ENCODE measurements at regions not wholly inside any gene's neighbourhood (a gene's known extent, or its start where the extent isn't known, plus 50 kb on each side); places are given as distances from the start of the nearest gene placed in this dataset.

DNA sequence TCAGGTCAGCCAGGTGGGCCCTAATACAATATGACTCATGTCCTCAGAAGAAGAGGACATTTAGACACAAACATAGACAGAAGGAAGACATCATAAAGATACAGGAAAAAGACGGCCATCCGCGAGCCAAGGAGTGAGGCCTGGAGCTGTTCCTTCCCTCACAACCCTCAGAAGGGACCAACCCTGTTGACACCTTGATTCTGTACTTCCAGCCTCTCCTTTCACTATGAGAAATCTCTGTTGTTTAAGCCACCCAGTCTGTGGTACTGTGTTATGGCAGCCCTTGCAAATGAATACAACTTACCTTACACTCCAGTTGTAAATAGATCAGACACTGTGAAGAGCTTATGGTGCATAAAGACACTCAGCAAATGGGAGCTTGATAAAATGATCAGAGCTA is 199.7 kb downstream of the SAMD5 start:
- TF ChIP-seq, protein P1, sequence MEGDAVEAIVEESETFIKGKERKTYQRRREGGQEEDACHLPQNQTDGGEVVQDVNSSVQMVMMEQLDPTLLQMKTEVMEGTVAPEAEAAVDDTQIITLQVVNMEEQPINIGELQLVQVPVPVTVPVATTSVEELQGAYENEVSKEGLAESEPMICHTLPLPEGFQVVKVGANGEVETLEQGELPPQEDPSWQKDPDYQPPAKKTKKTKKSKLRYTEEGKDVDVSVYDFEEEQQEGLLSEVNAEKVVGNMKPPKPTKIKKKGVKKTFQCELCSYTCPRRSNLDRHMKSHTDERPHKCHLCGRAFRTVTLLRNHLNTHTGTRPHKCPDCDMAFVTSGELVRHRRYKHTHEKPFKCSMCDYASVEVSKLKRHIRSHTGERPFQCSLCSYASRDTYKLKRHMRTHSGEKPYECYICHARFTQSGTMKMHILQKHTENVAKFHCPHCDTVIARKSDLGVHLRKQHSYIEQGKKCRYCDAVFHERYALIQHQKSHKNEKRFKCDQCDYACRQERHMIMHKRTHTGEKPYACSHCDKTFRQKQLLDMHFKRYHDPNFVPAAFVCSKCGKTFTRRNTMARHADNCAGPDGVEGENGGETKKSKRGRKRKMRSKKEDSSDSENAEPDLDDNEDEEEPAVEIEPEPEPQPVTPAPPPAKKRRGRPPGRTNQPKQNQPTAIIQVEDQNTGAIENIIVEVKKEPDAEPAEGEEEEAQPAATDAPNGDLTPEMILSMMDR (IDR thresholded peaks at IDR 0.05; ENCODE audit: poor library complexity, severe bottlenecking) = no peak
- Histone ChIP-seq H3K27ac (ENCODE audit: poor library complexity, severe bottlenecking) (no peak overlapping the region), H3K4me3 (ENCODE audit: severe bottlenecking) (no peak overlapping the region), H3K4me1 (ENCODE audit: insufficient read depth, poor library complexity, severe bottlenecking) (no peaks in the 10 kb centered on the region), H3K36me3 (ENCODE audit: low read depth) (no peaks in the 10 kb centered on the region), H3K9me3 (ENCODE audit: severe bottlenecking) (no peaks in the 10 kb centered on the region), H3K27me3 (ENCODE audit: insufficient read depth, poor library complexity, severe bottlenecking) (no peaks in the 10 kb centered on the region)
- no peak for ATAC-seq (ENCODE audit: low read depth)
- DNase-seq (ENCODE audit: low spot score) = no peak

DNA sequence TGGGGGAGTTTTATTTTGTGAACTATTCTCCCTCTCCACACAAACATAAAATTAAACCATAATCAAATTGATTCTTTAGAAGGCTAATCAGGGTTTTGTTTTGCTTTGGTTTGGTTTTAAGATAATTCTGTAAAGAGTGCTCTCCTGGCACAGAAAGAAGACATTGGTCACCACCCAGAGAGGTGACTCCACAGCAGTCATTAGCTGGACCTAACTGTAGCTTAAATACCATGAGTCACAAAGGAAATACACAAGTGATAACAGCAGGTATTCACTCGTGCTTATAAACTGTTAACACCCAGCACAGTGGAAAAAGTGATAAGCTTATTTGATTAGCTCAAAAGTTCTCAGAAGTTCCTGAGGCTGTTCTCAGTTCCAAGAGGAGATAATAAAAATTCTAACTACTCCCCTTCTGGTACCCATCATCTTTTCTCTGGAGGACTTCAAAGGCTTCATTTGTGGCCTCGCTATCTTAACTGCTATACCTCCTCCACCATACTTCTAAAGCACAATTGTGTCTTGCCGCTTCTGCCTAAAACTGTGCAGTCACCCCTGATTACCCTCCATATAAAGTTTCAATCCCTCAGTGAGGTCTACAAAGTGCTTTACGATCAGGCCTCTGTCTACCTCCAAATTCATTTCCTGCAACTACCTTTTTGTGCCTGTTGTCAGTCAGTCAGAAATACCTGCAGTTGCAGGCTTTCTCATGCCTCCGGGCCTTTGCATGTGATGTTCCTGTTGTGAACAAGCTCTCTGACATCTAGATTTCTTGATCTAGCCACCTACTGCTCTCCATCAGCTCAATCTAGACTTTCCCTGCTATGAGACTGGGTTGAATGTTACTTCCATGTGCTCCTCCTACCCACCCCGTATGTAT is 201.1 kb downstream of the SAMD5 start:
- H3K27me3 ChIP-seq (ENCODE audit: insufficient read depth, poor library complexity, severe bottlenecking) = no peaks in the 10 kb centered on the region
- ATAC-seq (ENCODE audit: low read depth) (no peak), DNase-seq (ENCODE audit: low spot score) (no peak)
- H3K36me3 ChIP-seq (ENCODE audit: low read depth) = no peaks in the 10 kb centered on the region
- H3K4me1 ChIP-seq (ENCODE audit: insufficient read depth, poor library complexity, severe bottlenecking) = no peaks in the 10 kb centered on the region
- TF ChIP-seq, protein P1 (IDR thresholded peaks at IDR 0.05; ENCODE audit: poor library complexity, severe bottlenecking) = no peak
- no peaks in the 10 kb centered on the region for H3K9me3 ChIP-seq (ENCODE audit: severe bottlenecking)
- no peak overlapping the region for H3K4me3 ChIP-seq (ENCODE audit: severe bottlenecking)
- H3K27ac ChIP-seq (ENCODE audit: poor library complexity, severe bottlenecking) = no peak overlapping the region

DNA sequence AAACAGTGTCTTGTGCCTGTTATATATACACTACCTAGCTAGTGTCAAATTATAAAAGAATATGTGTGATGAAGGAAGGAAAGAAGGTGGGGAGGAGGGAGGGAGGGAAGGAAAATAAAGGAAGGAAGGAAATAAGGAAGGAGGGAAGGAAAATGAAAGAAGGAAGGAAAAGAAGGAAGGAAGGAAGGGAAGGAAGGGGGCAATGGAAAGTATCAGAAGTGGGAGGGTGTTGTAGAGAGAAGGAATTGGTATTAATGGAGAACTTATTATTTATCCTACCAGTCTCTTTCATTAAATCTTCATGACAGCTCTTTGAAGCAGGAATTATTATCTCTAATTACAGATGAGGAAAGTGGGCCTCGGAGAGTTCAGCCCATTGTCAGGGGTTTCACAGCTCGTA is 202.4 kb downstream of the SAMD5 start:
- DNase-seq (ENCODE audit: low spot score) (no peak), ATAC-seq (ENCODE audit: low read depth) (no peak)
- Histone ChIP-seq H3K27me3 (ENCODE audit: insufficient read depth, poor library complexity, severe bottlenecking) (no peaks in the 10 kb centered on the region), H3K4me3 (ENCODE audit: severe bottlenecking) (no peak overlapping the region), H3K9me3 (ENCODE audit: severe bottlenecking) (no peaks in the 10 kb centered on the region), H3K27ac (ENCODE audit: poor library complexity, severe bottlenecking) (no peak overlapping the region), H3K36me3 (ENCODE audit: low read depth) (no peaks in the 10 kb centered on the region), H3K4me1 (ENCODE audit: insufficient read depth, poor library complexity, severe bottlenecking) (no peaks in the 10 kb centered on the region)
- TF ChIP-seq, protein P1 (IDR thresholded peaks at IDR 0.05; ENCODE audit: poor library complexity, severe bottlenecking) = no peak

DNA sequence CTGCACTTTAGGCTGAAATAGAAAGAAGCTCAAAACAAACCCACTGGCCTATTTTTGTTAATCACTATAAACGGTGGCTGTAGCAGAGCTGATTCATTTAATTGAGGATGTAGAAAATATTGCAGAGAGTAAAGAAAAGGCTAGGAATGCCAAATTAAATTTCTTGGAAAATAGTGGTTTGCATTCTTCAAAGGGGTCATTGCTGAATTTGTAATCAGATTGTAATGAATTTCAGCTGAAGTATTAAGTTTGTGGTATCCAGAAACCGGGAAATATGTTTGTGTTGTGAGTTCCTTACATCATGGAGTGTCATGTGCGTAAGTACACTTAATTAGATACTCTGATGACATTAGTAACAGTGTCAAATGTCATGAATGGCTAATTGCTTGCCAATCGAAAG is 203.0 kb downstream of the SAMD5 start:
- TF ChIP-seq, protein P1 (IDR thresholded peaks at IDR 0.05; ENCODE audit: poor library complexity, severe bottlenecking) = no peak
- H3K36me3 ChIP-seq (ENCODE audit: low read depth) = no peaks in the 10 kb centered on the region
- no peaks in the 10 kb centered on the region for H3K27me3 ChIP-seq (ENCODE audit: insufficient read depth, poor library complexity, severe bottlenecking)
- DNase-seq (ENCODE audit: low spot score) = no peak
- no peak overlapping the region for H3K27ac ChIP-seq (ENCODE audit: poor library complexity, severe bottlenecking)
- H3K4me1 ChIP-seq (ENCODE audit: insufficient read depth, poor library complexity, severe bottlenecking) = no peaks in the 10 kb centered on the region
- H3K4me3 ChIP-seq (ENCODE audit: severe bottlenecking) = no peak overlapping the region
- no peak for ATAC-seq (ENCODE audit: low read depth)
- no peaks in the 10 kb centered on the region for H3K9me3 ChIP-seq (ENCODE audit: severe bottlenecking)

DNA sequence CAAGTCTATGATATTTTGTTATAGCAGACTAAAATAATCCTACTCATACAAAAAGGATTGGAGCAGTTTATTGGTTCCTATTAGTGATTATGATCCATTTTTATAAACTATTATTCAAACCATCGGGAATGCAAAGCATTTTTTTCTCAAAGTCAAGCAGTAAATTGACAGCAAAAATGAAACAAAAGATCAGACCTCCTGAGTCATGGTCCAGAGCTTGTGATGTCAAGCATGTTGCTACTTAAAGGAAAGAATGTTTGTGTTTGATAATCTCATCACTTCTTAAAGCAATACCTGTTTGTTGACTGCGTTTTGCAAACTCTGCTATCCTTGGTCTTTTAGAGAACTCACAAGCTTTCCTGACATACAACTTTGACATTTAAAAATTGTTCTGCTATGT is 204.4 kb downstream of the SAMD5 start:
- no peak overlapping the region for H3K4me3 ChIP-seq (ENCODE audit: severe bottlenecking)
- no peak overlapping the region for H3K27ac ChIP-seq (ENCODE audit: poor library complexity, severe bottlenecking)
- TF ChIP-seq, protein P1 (IDR thresholded peaks at IDR 0.05; ENCODE audit: poor library complexity, severe bottlenecking) = no peak
- H3K27me3 ChIP-seq (ENCODE audit: insufficient read depth, poor library complexity, severe bottlenecking) = no peaks in the 10 kb centered on the region
- ATAC-seq (ENCODE audit: low read depth) (no peak), DNase-seq (ENCODE audit: low spot score) (no peak)
- no peaks in the 10 kb centered on the region for H3K4me1 ChIP-seq (ENCODE audit: insufficient read depth, poor library complexity, severe bottlenecking)
- no peaks in the 10 kb centered on the region for H3K36me3 ChIP-seq (ENCODE audit: low read depth)
- H3K9me3 ChIP-seq (ENCODE audit: severe bottlenecking) = no peaks in the 10 kb centered on the region

Measured in RWPE2 (cell line).